ENCODE measurements at regions not wholly inside any gene's neighbourhood (a gene's known extent, or its start where the extent isn't known, plus 50 kb on each side); places are given as distances from the start of the nearest gene placed in this dataset.

- H4K20me1 ChIP-seq (ENCODE audit: insufficient read depth, low read length, poor library complexity, severe bottlenecking) = no peaks in the 10 kb centered on the region
- H3K79me2 ChIP-seq (ENCODE audit: insufficient read depth, low read length) = no peaks in the 10 kb centered on the region
- H3K27me3 ChIP-seq (ENCODE audit: insufficient read depth, low read length, poor library complexity, severe bottlenecking) = no peaks in the 10 kb centered on the region
- TF ChIP-seq EZH2phosphoT487 (IDR thresholded peaks at IDR 0.05; ENCODE audit: borderline replicate concordance) (no peak), CTCF (conservative IDR thresholded peaks at IDR 0.05; ENCODE audit: low read length) (no peak)
- H3K9me3 ChIP-seq (ENCODE audit: insufficient read depth, low read depth, low read length) = no peaks in the 10 kb centered on the region; the same call in 1 of the 2 replicates
- no peak overlapping the region for H2AFZ ChIP-seq (ENCODE audit: low read length)
- no peaks in the 10 kb centered on the region for H3K9me2 ChIP-seq (replicated peaks; ENCODE audit: low read depth, low read length)
- no peaks in the 10 kb centered on the region for H3K4me1 ChIP-seq (ENCODE audit: insufficient read depth, low read length, poor library complexity, severe bottlenecking)
- no peaks in the 10 kb centered on the region for H3F3A ChIP-seq (ENCODE audit: low read depth)
- no peak overlapping the region for H3K4me2 ChIP-seq (ENCODE audit: low read depth, low read length, poor library complexity, severe bottlenecking)
- no peak overlapping the region for H3K4me3 ChIP-seq (ENCODE audit: low read length, poor library complexity, severe bottlenecking)
- no peak overlapping the region for H3K9ac ChIP-seq (ENCODE audit: low read depth, low read length, poor library complexity, severe bottlenecking)
- H3K36me3 ChIP-seq (ENCODE audit: insufficient read depth, low read length) = no peaks in the 10 kb centered on the region
These were observed 346.7 kb upstream of the KLF4 start for GRCh38 chr9:107836300-107836699.

GRCh38 chr9:107833295-107833694 lies 343.7 kb upstream of the KLF4 start:
- Histone ChIP-seq H3K4me1 (ENCODE audit: insufficient read depth, low read length, poor library complexity, severe bottlenecking) (no peaks in the 10 kb centered on the region), H3K36me3 (ENCODE audit: insufficient read depth, low read length) (no peaks in the 10 kb centered on the region), H3K4me3 (ENCODE audit: low read length, poor library complexity, severe bottlenecking) (no peak overlapping the region), H3F3A (ENCODE audit: low read depth) (no peaks in the 10 kb centered on the region), H3K27me3 (ENCODE audit: insufficient read depth, low read length, poor library complexity, severe bottlenecking) (no peaks in the 10 kb centered on the region), H3K9me3 (ENCODE audit: insufficient read depth, low read depth, low read length) (no peaks in the 10 kb centered on the region; the same call in 1 of the 2 replicates), H3K9me2 (replicated peaks; ENCODE audit: low read depth, low read length) (no peaks in the 10 kb centered on the region), H3K9ac (ENCODE audit: low read depth, low read length, poor library complexity, severe bottlenecking) (no peak overlapping the region), H2AFZ (ENCODE audit: low read length) (no peak overlapping the region), H3K4me2 (ENCODE audit: low read depth, low read length, poor library complexity, severe bottlenecking) (no peak overlapping the region), H3K79me2 (ENCODE audit: insufficient read depth, low read length) (no peaks in the 10 kb centered on the region), H4K20me1 (ENCODE audit: insufficient read depth, low read length, poor library complexity, severe bottlenecking) (no peaks in the 10 kb centered on the region)
- TF ChIP-seq CTCF (conservative IDR thresholded peaks at IDR 0.05; ENCODE audit: low read length) (no peak), EZH2phosphoT487 (IDR thresholded peaks at IDR 0.05; ENCODE audit: borderline replicate concordance) (no peak)

GRCh38 chr9:107832871-107833270 lies 343.3 kb upstream of the KLF4 start:
- Histone ChIP-seq H3K9ac (ENCODE audit: low read depth, low read length, poor library complexity, severe bottlenecking) (no peak overlapping the region), H4K20me1 (ENCODE audit: insufficient read depth, low read length, poor library complexity, severe bottlenecking) (no peaks in the 10 kb centered on the region), H3K4me1 (ENCODE audit: insufficient read depth, low read length, poor library complexity, severe bottlenecking) (no peaks in the 10 kb centered on the region), H3K27me3 (ENCODE audit: insufficient read depth, low read length, poor library complexity, severe bottlenecking) (no peaks in the 10 kb centered on the region), H3K79me2 (ENCODE audit: insufficient read depth, low read length) (no peaks in the 10 kb centered on the region), H3K9me2 (replicated peaks; ENCODE audit: low read depth, low read length) (no peaks in the 10 kb centered on the region), H3K36me3 (ENCODE audit: insufficient read depth, low read length) (no peaks in the 10 kb centered on the region), H3F3A (ENCODE audit: low read depth) (no peaks in the 10 kb centered on the region), H2AFZ (ENCODE audit: low read length) (no peak overlapping the region), H3K4me2 (ENCODE audit: low read depth, low read length, poor library complexity, severe bottlenecking) (no peak overlapping the region), H3K4me3 (ENCODE audit: low read length, poor library complexity, severe bottlenecking) (no peak overlapping the region), H3K9me3 (ENCODE audit: insufficient read depth, low read depth, low read length) (no peaks in the 10 kb centered on the region; the same call in 1 of the 2 replicates)
- no peak for TF ChIP-seq EZH2phosphoT487 (IDR thresholded peaks at IDR 0.05; ENCODE audit: borderline replicate concordance)
- TF ChIP-seq CTCF (conservative IDR thresholded peaks at IDR 0.05; ENCODE audit: low read length) = no peak

All from Loucy (cell line).